K562 (cell line): ENCODE measurements at regions not wholly inside any gene's neighbourhood (a gene's known extent, or its start where the extent isn't known, plus 50 kb on each side); places are given as distances from the start of the nearest gene placed in this dataset.

ENCODE experiments used
- CBFA2T2 ChIP-seq: fragments of 450-650 bp; conservative IDR thresholded peaks from 2 replicates; pipeline ENCODE4 v1.6.1; 2017; ENCODE audit warnings: mild to moderate bottlenecking
- FOXK1 ChIP-seq: sonication (generic); formaldehyde crosslinking; IDR thresholded peaks from 2 replicates; pipeline ENCODE4 v1.8.0; 2022; ENCODE audit warnings: missing genetic modification reagents, mild to moderate bottlenecking, borderline replicate concordance
- KDM4B ChIP-seq, 2 experiments: fragments of 450-650 bp in 1 of 2; sonication (generic) in 1 of 2; IDR thresholded peaks; 2 replicates each; pipeline ENCODE4 v1.6.1; 2016 to 2017; ENCODE audit warnings: borderline replicate concordance in 2 of 2, antibody characterized with exemption in 1 of 2, low read depth in 1 of 2, mild to moderate bottlenecking in 1 of 2
- MED1 ChIP-seq: sonication (generic); formaldehyde crosslinking; IDR thresholded peaks from 2 replicates; pipeline ENCODE4 v1.8.1; 2023; ENCODE audit warnings: missing genetic modification reagents, borderline replicate concordance
- NFE2 ChIP-seq: IDR thresholded peaks from 2 replicates; pipeline ENCODE4 v1.6.1; 2014; ENCODE audit warnings: antibody characterized with exemption, low read depth
- TFAP4 ChIP-seq: sonication (generic); formaldehyde crosslinking; IDR thresholded peaks from 2 replicates; pipeline ENCODE4 v1.8.0; 2022; ENCODE audit warnings: missing genetic modification reagents, mild to moderate bottlenecking, moderate library complexity, borderline replicate concordance
- ZHX1 ChIP-seq: fragments of 150-350 bp; conservative IDR thresholded peaks from 2 replicates; pipeline ENCODE4 v1.6.1; 2014; ENCODE audit warnings: low read length
- ZNF12 ChIP-seq: sonication (generic); formaldehyde crosslinking; IDR thresholded peaks from 2 replicates; pipeline ENCODE4 v1.4.0; 2020; ENCODE audit warnings: mild to moderate bottlenecking, missing genetic modification reagents
- ZNF274 ChIP-seq: IDR thresholded peaks from 2 replicates; pipeline ENCODE4 v1.6.1; 2011; ENCODE audit warnings: low read depth, mild to moderate bottlenecking, low read length, moderate library complexity, borderline replicate concordance

GRCh38 chr11:130582176-130582575 lies 133.7 kb downstream of the ADAMTS15 start (continued):
- TF ChIP-seq ZHX1 (no peak), TFAP4 (CRISPR knock-in tag) (no peak), FOXK1 (CRISPR knock-in tag) (no peak), MED1 (CRISPR knock-in tag) (no peak), CBFA2T2 (no peak), KDM4B (IDR thresholded peaks at IDR 0.05; ENCODE audit: borderline replicate concordance in 2 of 2, low read depth in 1 of 2) (no peak), NFE2 (no peak), ZNF274 (no peak), ZNF12 (CRISPR knock-in tag) (no peak)
